Stimulated activated CD4-positive, alpha-beta T cell treated with anti-CD3 and anti-CD28 coated beads, Interleukin-1b, Interleukin-23, amount 100 ng/mL, for 4 hours (primary cell): ENCODE measurements at regions not wholly inside any gene's neighbourhood (a gene's known extent, or its start where the extent isn't known, plus 50 kb on each side); places are given as distances from the start of the nearest gene placed in this dataset.

ENCODE experiments used
- DNase-seq, 2 donors: peaks; one replicate each; pipeline ENCODE4 v3.0.0-alpha.2; 2020; ENCODE audit warnings: low read depth in 2 of 2

DNA sequence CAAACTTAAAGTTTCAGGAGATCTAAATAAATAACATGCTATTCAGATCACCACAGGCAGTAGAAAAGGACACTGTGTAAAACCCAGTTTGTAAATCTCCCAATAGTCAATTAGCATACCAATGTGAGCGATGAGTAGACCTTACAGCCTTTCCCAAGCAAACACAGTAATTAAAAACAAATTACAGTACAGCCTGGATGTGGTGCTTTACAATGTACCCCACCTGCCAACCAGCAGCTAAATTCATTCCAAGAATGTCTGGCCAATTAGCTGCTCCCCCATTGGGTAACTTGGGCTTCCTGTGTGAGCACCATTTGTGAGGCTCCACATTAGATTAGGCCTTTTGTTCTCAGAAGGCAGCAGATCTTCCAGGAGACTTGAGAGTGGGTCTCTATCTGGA, 635.0 kb downstream of the TBL1XR1 start:
- DNase-seq: no peak

DNA sequence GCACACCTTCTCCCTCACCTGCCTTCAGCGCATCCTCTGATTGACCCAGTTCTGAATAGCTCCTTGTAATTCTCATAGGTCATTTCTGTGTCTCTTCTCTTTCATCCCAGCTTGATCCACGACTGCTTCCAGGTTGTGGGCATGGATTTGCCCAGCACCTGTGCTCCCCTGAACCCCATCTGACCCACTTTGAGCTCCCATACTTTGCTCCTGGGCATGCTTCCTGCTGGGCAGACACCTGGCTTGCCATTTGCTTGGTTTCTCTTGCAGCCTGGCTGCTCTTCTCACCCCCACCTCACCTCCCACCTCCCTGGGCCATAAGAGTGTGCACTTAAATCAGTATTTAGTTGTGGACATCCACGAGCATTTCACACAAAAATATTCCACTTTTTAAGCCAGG, 635.5 kb downstream of the TBL1XR1 start:
- no peak for DNase-seq

DNA sequence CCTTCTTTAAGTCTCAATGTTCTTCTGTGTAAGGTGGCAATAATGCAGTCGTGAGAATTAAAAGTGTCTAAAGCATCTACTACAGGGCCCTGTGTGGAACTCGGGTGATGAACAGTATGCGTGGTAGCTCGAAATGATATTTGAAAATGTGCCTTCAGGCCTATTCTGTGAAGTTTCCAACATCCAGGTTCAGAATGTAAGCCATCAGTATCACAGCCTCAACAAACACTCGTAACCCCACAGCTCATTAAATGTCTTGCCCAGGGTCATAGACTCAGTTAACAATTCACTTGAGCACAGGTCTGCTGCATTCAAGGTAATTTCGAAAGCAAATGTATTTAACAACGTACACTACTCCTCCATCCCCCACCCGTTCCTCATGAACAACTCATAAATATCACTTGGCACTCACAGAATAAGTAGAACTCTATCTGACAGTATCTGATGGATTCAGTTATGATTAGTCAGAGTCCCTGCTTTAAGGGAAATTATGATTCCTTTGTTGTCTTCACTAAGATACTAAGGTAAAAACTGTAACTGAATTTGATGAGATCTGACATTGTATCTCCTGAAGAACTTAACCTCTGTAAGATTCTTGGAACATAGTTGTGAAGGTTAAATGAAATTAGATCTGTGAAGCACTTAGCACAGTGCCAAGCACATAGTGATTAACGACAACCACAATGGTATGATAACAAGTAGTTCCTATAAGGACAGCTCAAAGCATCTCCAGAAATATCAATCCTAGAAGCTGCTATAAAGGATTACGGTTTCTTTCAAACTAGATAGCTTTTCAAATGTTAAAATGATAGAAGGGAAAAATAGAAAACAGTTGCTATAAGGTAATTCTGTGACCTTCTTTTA, 642.3 kb downstream of the TBL1XR1 start:
- DNase-seq: no peak

DNA sequence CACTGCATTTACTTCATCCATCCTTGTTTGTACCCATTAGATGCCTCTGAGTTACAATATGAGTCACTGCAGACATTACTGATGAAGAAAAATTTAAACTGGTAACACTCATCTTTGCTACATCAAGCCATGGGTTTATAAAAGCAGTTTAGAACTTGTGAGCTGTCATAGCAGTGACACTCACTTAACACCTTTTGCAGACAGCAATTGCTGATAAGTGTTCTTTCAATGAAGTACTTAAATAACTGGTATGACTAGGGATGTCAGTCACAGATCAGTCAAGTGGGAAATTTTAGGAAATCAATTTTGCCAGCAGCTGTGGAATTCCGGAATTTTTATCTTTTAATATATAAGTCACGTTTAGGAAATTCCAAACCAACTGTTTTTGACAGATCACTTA, 643.0 kb downstream of the TBL1XR1 start:
- DNase-seq: no peak

DNA sequence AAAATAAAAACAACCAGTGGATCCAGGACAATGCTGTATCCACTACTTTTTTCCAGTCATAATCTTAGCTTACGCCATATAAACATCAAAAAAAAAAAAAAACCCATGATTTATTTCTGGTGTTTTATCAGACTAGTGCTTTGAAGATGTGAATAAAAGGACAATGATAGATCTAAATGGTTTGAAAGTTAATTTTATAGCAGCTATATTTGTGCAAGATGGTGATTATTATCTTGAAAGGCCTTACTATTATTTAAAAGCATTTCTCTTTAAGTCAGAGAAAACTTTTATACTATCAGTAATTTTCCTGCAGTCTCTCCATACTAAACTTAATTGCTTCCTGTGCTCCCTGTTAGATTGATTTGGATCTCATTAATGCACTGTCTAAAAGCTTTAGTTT, 670.3 kb downstream of the TBL1XR1 start:
- DNase-seq: no peak

DNA sequence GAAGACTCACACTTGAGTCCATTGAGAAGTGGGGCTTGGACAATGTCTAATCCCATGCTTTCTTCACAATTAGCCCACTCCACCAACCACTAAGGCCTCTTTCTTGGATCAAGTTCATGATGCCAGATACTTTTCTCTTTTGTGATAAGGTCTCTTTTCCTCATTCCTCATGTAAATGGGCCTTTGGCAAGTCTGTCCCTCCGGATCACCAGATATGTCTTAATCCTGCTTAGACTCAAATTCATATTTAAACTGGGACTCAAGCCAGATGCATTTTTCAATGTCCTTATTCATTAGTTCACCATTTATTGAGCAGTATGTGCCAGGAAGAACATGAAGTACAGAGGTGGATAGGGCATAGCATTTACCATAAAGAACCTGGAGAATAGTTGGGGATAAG, 671.1 kb downstream of the TBL1XR1 start:
- no peak for DNase-seq

DNA sequence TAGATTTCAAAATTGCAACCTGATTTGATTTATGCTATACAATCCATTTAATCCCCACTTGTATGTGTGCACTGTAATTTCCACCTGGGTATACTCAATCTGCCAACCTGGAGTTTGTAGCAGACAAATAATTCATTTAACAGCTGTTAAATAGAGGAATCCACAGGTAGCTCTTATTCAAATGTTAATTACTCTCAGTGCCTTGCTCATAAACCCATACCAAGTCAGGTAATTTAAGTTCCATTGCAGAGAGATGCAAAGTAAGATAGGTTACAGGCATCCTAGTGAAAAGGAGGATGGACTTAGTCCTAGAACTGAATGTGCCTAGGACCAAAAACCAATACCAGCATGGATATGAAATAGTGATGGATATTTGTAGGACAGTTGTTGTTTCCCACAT, 674.2 kb downstream of the TBL1XR1 start:
- no peak for DNase-seq

DNA sequence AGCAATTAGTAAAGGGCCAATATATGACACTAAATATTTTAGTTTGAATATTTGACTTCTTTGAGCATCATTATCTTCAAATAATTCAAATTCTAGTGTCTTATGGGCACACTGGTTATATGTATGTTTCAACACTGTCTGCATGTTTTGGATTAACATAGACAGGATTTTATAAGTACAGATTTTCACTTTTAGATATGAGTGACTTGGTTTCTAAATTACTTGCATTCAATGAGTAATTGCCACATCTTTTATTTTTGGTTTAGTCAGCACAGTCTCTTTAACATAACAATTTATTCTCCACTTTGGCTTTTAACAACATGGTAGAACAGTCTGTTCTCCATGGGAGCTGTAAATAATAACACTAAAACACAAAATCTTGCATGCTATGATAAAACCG, 674.8 kb downstream of the TBL1XR1 start:
- DNase-seq: no peak

DNA sequence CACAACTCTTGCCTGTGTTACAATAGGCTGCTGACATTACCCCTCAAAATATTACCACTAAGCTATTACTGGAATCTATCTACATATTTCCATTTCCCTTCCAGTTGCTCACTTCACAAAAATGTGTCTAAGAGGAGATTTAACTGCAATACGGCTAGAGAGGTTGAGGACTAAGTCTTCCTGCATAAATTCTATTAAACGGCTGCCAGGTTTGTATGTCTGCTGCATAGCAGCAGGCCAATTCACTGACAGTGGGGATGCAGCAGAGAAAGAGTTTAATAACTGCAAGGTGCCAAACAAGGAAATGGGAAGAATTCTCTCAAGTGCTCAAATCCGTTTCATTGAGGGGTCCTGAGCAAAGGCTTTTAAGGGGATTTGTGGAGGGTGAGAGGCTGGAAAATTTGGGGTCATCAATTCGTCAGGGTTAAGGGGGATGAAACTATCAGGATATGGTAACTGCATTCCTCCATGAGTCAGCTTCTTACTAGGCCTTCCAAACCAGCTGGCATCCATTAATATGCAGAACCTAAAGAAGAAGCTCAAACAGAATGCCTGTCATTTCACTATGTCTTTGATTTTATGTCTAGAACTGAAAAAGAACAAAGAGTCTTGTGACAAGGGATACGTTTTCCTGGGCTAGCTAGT, 675.6 kb downstream of the TBL1XR1 start:
- DNase-seq: no peak

DNA sequence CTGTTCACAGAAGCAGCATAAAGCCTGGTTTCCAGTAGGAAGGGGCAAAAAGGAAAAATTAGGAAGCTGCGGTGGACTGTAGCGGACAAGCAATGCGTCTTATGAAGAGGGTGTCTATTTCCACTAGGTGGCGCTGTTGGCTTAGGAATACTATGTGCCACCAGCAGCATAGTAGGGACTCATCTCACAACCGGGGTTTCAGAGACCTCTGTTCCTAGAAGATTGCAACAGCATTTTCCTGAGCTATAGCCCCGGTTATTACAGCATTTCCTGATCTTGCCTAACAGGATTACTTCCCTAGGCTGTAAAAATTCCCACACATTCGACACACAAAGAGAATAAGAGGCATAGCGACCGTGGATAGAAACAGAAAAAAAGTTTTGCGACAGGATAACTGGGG, 683.0 kb downstream of the TBL1XR1 start:
- DNase-seq: no peak

DNA sequence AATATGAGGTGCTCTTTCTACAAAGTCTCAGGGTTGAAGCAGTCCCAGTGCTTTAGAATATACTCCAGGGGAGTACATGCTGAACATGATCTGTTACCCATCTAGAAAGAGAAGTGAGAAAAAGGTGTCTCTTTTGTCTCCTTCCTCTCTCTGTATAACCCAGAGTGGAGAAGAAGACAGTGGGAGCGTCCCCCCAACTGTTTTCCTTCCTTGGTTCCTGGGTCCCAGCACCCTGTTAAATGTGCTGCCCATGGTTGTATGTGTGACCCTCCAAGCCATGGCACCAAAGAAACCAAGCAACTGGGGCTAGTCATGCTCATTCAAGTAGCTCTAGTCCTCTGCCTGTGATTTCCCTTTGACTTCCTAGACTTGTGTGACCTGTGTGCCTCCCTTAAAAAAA, 683.7 kb downstream of the TBL1XR1 start:
- no peak for DNase-seq

DNA sequence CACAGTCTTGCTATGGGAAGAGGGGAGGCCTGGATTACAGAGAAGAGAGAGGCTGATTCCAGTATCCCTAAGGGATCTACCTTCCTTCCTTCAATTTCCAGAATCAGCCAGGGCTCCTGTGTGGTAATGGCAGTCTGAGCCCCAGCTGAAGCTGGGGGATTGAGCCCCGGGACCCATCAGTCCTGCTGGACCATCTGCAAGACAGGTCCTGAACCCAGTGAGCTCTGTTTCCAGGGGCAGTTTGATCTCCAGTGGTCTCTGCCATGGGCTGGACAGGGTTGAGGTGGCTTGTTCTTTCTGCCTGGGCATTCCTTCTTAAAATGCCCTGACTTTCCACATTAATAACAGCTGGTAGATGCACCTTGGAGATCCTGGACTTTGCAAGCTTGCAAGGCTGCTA, 685.2 kb downstream of the TBL1XR1 start:
- no peak for DNase-seq

DNA sequence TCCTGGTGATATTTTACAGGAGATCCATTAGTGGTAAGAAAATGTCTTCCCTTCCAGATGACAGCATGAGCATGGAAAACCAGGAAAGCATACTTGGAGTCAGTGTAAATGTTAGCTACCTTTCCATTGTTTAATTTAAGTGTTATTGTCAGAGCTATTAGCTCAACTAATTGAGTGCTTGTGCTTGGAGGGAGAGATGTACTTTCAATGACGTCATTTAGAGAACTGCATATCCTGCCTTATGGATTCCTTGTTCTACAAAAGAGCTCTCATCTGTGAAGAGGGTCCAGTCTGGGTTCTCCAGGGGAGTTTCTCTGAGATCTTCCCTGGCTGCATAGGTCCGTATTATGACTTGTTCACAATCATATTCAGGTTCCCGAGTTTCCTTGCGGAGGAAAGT, 687.2 kb downstream of the TBL1XR1 start:
- no peak for DNase-seq

DNA sequence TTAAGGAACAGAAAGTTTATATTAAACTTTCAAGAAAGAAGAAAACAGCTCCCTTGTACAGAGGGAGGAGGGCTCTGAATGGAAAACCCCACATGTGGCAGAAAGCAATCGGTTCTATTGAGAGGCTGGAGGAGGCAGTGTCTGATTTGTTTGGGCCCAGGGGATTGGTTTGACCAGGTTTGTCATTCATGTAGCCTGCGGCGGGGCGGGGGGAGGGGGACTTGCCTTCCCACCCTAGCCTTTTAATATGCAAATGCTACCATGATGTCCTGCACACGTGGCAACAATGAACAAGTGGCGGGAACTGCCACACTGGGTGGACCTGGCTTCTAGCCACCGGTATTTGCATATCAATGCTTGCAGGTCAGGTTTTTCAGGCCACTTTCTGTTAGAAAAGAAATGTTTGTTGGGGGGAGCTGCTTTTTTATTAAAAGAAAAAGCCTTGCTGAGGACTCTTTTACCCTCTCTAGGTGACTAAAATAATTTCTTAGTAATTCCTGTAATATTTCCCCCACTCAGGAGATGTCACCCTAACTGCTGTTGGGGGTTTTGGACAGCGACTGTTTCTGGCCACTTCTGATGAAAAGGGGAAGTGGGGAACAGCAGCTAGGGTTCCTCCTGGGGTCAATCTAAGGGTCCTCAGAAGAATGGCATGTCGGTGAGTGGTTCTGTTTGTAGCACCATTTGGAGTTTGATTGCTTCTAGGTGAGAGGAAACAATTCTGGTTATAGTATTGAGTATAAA, 691.2 kb downstream of the TBL1XR1 start:
- DNase-seq: no peak

DNA sequence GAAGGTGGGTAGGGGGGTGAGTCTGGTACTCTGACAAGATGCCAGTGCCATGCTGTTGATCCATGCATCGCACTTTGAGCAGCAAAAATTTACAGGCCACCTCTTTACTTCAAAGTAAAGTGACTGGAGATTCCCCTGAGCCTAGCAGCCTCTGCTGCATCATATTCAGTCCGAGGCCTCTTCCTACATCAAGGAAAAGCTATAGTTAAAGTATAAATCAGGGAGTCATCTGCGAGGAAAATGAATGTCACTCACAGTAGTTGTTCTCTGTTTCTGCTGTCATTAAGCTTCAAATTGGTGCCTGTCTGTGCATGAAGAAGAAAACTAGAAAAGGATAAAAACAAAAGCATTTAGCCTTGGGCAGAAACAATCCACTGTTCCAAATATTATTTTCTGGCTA, 706.2 kb downstream of the TBL1XR1 start:
- DNase-seq: no peak

DNA sequence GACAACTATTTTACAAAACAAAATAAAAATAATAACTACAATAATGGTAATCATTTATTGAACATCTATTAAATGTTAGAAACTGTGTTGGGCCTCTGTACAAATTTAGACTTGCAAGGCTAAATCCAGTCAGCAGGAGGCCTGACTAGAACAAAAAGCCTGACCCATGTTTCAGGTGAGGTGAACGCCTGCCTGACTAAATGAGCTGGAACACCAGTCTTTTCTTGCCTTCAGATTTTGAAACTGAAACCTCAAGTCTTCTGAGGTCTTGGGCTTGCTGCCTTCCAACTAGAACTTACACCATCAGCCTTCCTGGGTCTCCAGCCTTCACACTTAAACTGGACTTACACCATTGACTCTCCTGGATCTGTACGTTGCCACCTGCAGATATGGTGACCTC, 706.9 kb downstream of the TBL1XR1 start:
- DNase-seq: no peak

DNA sequence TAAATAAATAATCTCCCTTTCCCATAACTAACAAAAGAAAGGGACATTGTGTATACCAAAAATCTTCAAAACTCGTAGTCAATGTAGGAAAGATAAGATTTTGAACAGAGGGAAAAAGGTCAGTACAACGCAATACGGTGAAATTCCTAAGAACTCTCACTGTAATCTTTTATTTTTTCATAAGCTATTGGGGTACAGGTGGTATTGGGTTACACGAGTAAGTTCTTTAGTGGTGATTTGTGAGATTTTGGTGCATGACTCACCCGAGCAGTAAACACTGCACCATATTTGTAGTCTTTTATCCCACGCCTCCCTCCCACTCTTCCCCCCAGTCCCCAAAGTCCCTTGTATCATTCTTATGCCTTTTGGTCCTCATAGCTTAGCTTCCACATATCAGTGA, 718.0 kb downstream of the TBL1XR1 start:
- no peak for DNase-seq

DNA sequence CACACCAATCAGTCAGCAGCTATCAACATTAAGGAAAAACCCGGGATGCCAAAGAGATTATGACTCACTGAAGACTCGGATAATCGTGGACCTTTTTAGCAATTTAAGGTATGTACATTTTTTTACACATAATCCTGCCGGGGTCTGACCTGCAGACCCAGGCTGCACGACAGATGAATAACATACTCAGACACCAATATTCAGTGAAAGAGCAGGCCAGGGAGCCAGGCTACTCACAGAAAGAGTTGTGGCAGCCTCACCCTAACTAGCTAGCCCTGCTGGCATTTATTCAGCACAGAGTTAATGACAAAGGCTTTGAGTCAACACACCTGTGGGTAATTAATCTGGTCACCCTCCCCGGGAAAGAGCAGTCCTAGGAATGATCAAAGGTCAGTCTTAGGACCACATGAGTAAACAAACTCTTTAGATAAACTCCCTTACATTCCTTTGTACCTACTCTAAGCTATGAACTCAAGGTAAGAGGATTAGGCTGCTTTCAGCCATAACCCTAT, 727.5 kb downstream of the TBL1XR1 start:
- DNase-seq: no peak

DNA sequence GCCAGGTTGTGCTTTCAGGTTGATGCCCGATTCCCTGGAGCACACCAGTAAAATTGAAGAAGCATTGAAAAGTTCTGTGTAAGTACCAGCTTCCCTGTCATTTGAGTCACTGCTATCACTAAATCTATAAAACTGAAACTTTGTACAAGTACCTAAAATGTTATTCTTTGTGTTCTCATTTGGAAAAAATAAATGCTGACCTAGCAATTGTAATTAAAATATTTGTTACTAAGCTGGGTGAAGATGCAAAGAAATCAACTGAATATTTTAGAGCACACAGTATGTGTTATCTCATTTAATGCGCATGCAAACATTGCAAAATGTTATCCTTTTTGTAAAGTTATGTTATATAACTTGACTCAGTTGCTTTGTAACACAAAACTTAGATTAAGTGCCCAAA, 733.7 kb downstream of the TBL1XR1 start:
- no peak for DNase-seq

DNA sequence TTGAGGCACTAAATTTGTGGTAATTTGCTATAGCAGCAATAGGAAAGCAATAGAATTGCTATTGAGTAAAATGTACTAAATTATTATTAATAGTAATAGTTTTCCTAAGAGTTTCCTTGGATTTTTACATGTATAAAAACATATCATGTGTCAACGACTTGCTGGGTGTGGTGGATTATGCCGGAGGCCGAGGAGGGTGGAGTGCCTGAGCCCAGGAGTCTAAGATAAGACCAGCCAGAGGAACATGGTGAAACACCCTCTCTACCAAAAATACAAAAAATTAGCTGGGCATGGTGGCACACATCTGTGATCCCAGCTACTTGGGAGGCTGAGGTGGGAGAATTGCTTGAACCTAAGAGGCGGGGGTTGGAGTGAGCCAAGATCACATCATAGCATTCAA, 749.9 kb downstream of the TBL1XR1 start:
- DNase-seq: no peak

DNA sequence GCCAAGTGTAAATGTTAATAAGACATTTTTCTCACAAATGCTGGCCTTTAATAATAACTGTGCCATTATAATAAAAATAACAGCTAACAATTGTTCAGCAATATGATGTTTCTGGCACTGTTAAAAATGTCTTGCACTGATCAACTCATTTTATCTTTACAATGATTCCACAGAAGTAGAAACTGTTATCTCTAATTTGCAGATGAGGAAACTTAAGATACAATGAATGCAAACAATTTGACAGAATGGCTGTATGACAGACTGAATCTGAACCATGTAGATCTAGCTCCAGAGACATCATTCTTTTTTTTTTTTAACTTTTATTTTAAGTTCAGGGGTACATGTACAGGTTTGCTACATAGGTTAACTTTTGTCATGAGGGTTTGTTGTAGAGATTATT, 755.0 kb downstream of the TBL1XR1 start:
- no peak for DNase-seq

DNA sequence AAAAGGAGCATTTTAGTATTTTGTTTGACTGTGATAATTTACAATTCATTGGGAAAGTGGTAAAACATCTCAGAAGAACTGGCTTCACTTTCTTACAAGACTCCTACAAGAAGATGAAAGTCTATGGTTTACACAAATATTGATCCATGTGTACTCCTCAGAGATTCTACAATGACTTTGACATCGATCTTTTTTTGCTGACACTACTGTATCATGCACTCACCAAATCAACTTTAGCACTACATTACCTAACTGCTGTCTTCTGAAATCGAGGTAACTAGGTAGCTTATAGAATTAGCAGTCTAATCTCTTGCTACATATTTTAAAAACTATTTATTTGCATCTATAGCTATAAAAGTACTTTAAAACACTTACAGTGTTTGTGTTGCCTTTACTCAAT, 757.6 kb downstream of the TBL1XR1 start:
- DNase-seq: no peak

DNA sequence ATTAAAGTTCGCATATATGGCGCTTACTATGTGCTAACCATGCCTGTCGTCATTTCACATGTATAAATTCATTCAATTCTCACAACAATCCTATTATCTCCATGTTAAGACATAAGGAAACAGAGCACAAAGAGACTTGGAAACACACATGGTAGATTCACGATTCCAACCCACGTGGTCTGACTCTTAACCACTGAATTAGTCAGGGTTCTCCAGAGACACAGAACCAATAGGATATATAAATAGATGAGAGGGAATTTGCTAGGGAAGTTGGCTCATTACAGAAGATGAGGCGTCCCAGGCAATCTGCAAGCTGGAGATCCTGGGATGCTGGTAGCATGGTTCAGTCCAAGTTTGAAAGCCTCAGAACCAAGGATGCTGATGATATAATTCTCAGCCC, 765.3 kb downstream of the TBL1XR1 start:
- no peak for DNase-seq
